ENCODE measurements at regions not wholly inside any gene's neighbourhood (a gene's known extent, or its start where the extent isn't known, plus 50 kb on each side); places are given as distances from the start of the nearest gene placed in this dataset.

- Histone ChIP-seq H3K9me3 (ENCODE audit: low read depth, low read length) (no peaks in the 10 kb centered on the region), H3K4me1 (ENCODE audit: insufficient read depth, low read length) (no peaks in the 10 kb centered on the region), H2AFZ (ENCODE audit: low read length) (no peak overlapping the region), H3K27me3 (ENCODE audit: insufficient read depth, low read length) (peaks cover 9% of the 10 kb centered on the region), H3K4me2 (ENCODE audit: insufficient read depth, low read length) (no peak overlapping the region), H3K79me2 (ENCODE audit: insufficient read depth, low read length) (no peaks in the 10 kb centered on the region), H3K36me3 (ENCODE audit: insufficient read depth, low read length) (no peaks in the 10 kb centered on the region), H4K20me1 (ENCODE audit: insufficient read depth, low read length) (no peaks in the 10 kb centered on the region), H3K27ac (ENCODE audit: low read depth, low read length) (no peak overlapping the region), H3K4me3 (ENCODE audit: insufficient read depth, low read length) (no peak overlapping the region)
- DNase-seq (ENCODE audit: insufficient read length, low spot score, missing footprints) = no peak
- no peak for TF ChIP-seq CTCF (IDR thresholded peaks at IDR 0.05; ENCODE audit: extremely low read depth, low read depth, low read length)
Observed at GRCh38 chr18:49677081-49677480, 115.2 kb downstream of the LIPG start.

GRCh38 chr18:49673281-49673680 is 111.4 kb downstream of the LIPG start:
- no peak overlapping the region for H2AFZ ChIP-seq (ENCODE audit: low read length)
- H3K4me2 ChIP-seq (ENCODE audit: insufficient read depth, low read length) = no peak overlapping the region
- no peaks in the 10 kb centered on the region for H4K20me1 ChIP-seq (ENCODE audit: insufficient read depth, low read length)
- no peaks in the 10 kb centered on the region for H3K9me3 ChIP-seq (ENCODE audit: low read depth, low read length)
- no peaks in the 10 kb centered on the region for H3K79me2 ChIP-seq (ENCODE audit: insufficient read depth, low read length)
- H3K27me3 ChIP-seq (ENCODE audit: insufficient read depth, low read length) = peaks cover 9% of the 10 kb centered on the region
- H3K4me3 ChIP-seq (ENCODE audit: insufficient read depth, low read length) = no peak overlapping the region
- no peaks in the 10 kb centered on the region for H3K36me3 ChIP-seq (ENCODE audit: insufficient read depth, low read length)
- H3K4me1 ChIP-seq (ENCODE audit: insufficient read depth, low read length) = peaks cover 3% of the 10 kb centered on the region
- no peak for TF ChIP-seq CTCF (IDR thresholded peaks at IDR 0.05; ENCODE audit: extremely low read depth, low read depth, low read length)
- H3K27ac ChIP-seq (ENCODE audit: low read depth, low read length) = no peak overlapping the region
- no peak for DNase-seq (ENCODE audit: insufficient read length, low spot score, missing footprints)

GRCh38 chr18:49672853-49673252 is 111.0 kb downstream of the LIPG start:
- Histone ChIP-seq H3K27ac (ENCODE audit: low read depth, low read length) (no peak overlapping the region), H3K4me1 (ENCODE audit: insufficient read depth, low read length) (peaks cover 3% of the 10 kb centered on the region), H3K27me3 (ENCODE audit: insufficient read depth, low read length) (peaks cover 9% of the 10 kb centered on the region), H3K9me3 (ENCODE audit: low read depth, low read length) (no peaks in the 10 kb centered on the region), H4K20me1 (ENCODE audit: insufficient read depth, low read length) (no peaks in the 10 kb centered on the region), H3K79me2 (ENCODE audit: insufficient read depth, low read length) (no peaks in the 10 kb centered on the region), H2AFZ (ENCODE audit: low read length) (no peak overlapping the region), H3K36me3 (ENCODE audit: insufficient read depth, low read length) (no peaks in the 10 kb centered on the region), H3K4me3 (ENCODE audit: insufficient read depth, low read length) (no peak overlapping the region), H3K4me2 (ENCODE audit: insufficient read depth, low read length) (no peak overlapping the region)
- no peak for DNase-seq (ENCODE audit: insufficient read length, low spot score, missing footprints)
- no peak for TF ChIP-seq CTCF (IDR thresholded peaks at IDR 0.05; ENCODE audit: extremely low read depth, low read depth, low read length)

- no peaks in the 10 kb centered on the region for H3K9me3 ChIP-seq (ENCODE audit: low read depth, low read length)
- peaks cover 23% of the 10 kb centered on the region for H3K4me1 ChIP-seq (ENCODE audit: insufficient read depth, low read length)
- no peak overlapping the region for H3K4me3 ChIP-seq (ENCODE audit: insufficient read depth, low read length)
- H3K4me2 ChIP-seq (ENCODE audit: insufficient read depth, low read length) = no peak overlapping the region
- TF ChIP-seq CTCF (IDR thresholded peaks at IDR 0.05; ENCODE audit: extremely low read depth, low read depth, low read length) = no peak
- no peak overlapping the region for H2AFZ ChIP-seq (ENCODE audit: low read length)
- H3K36me3 ChIP-seq (ENCODE audit: insufficient read depth, low read length) = no peaks in the 10 kb centered on the region
- no peak overlapping the region for H3K27ac ChIP-seq (ENCODE audit: low read depth, low read length)
- DNase-seq (ENCODE audit: insufficient read length, low spot score, missing footprints) = no peak
- no peaks in the 10 kb centered on the region for H4K20me1 ChIP-seq (ENCODE audit: insufficient read depth, low read length)
- H3K79me2 ChIP-seq (ENCODE audit: insufficient read depth, low read length) = no peaks in the 10 kb centered on the region
- H3K27me3 ChIP-seq (ENCODE audit: insufficient read depth, low read length) = peaks cover 7% of the 10 kb centered on the region
Observed at GRCh38 chr18:49669403-49669802, 107.5 kb downstream of the LIPG start.
